ENCODE measurements at regions not wholly inside any gene's neighbourhood (a gene's known extent, or its start where the extent isn't known, plus 50 kb on each side); places are given as distances from the start of the nearest gene placed in this dataset.
"Not testable (repeated sequence)": the region's sequence is repeated elsewhere in the genome, so short reads cannot be mapped to it uniquely, and the experiment has no call there.

- FAIRE-seq: no peak
These were observed 978.4 kb upstream of the SPRY2 start for GRCh38 chr13:81319351-81319750.

- no peak for FAIRE-seq
These were observed 977.5 kb upstream of the SPRY2 start for GRCh38 chr13:81318231-81319019.

GRCh38 chr13:81314461-81314860 is 973.5 kb upstream of the SPRY2 start:
- FAIRE-seq: no peak

- FAIRE-seq: no peak
These were observed 965.0 kb upstream of the SPRY2 start for GRCh38 chr13:81305928-81306327.

GRCh38 chr13:81304121-81304659 is 963.3 kb upstream of the SPRY2 start:
- no peak for FAIRE-seq

- no peak for FAIRE-seq
These were observed 961.8 kb upstream of the SPRY2 start for GRCh38 chr13:81302677-81303076.

- FAIRE-seq: no peak
These were observed 961.2 kb upstream of the SPRY2 start for GRCh38 chr13:81302125-81302524.

GRCh38 chr13:81295177-81295576 is 954.3 kb upstream of the SPRY2 start:
- no peak for FAIRE-seq

- FAIRE-seq: no peak
These were observed 952.8 kb upstream of the SPRY2 start for GRCh38 chr13:81293594-81294164.

- no peak for FAIRE-seq
These were observed 942.6 kb upstream of the SPRY2 start for GRCh38 chr13:81283561-81283960.

GRCh38 chr13:81283062-81283461 is 942.1 kb upstream of the SPRY2 start:
- FAIRE-seq: no peak

GRCh38 chr13:81275666-81276258 is 934.8 kb upstream of the SPRY2 start:
- no peak for FAIRE-seq

- FAIRE-seq: no peak
These were observed 906.8 kb upstream of the SPRY2 start for GRCh38 chr13:81247711-81248110.

- FAIRE-seq: no peak
These were observed 905.6 kb upstream of the SPRY2 start for GRCh38 chr13:81246556-81246955.

GRCh38 chr13:81244011-81244410 is 903.1 kb upstream of the SPRY2 start:
- no peak for FAIRE-seq

GRCh38 chr13:81230386-81230785 is 889.5 kb upstream of the SPRY2 start:
- no peak for FAIRE-seq

- not testable (repeated sequence) for FAIRE-seq
These were observed 885.9 kb upstream of the SPRY2 start for GRCh38 chr13:81226830-81227229.

- FAIRE-seq: no peak
These were observed 883.4 kb upstream of the SPRY2 start for GRCh38 chr13:81224209-81224833.

- FAIRE-seq: no peak
These were observed 882.9 kb upstream of the SPRY2 start for GRCh38 chr13:81223778-81224177.

- FAIRE-seq: no peak
These were observed 870.8 kb upstream of the SPRY2 start for GRCh38 chr13:81211713-81212112.

GRCh38 chr13:81207636-81208035 is 866.7 kb upstream of the SPRY2 start:
- FAIRE-seq: no peak

GRCh38 chr13:81207231-81207630 is 866.3 kb upstream of the SPRY2 start:
- FAIRE-seq: no peak

- FAIRE-seq: no peak
These were observed 862.9 kb upstream of the SPRY2 start for GRCh38 chr13:81203783-81204182.
